Liver (tissue), 3 donors: ENCODE measurements at regions not wholly inside any gene's neighbourhood (a gene's known extent, or its start where the extent isn't known, plus 50 kb on each side); places are given as distances from the start of the nearest gene placed in this dataset.

Experiments
- EGR1 ChIP-seq, 2 donors: IDR thresholded peaks; 2 replicates each; pipeline ENCODE4 v1.6.1; 2016 to 2018; ENCODE audit warnings: antibody characterized with exemption in 2 of 2, low read depth in 2 of 2
- FOXA1 ChIP-seq: IDR thresholded peaks from 2 replicates; pipeline ENCODE4 v1.6.1; 2016; ENCODE audit warnings: antibody characterized with exemption
- GABPA ChIP-seq, 2 donors: IDR thresholded peaks in 1 of 2; conservative IDR thresholded peaks in 1 of 2; 2 replicates each; pipeline ENCODE4 v1.6.1; 2016; ENCODE audit warnings: antibody characterized with exemption in 2 of 2, mild to moderate bottlenecking in 1 of 2, moderate library complexity in 1 of 2
- HNF4A ChIP-seq, 2 donors: conservative IDR thresholded peaks; 2 replicates each; pipeline ENCODE4 v1.6.1; 2016; ENCODE audit warnings: antibody characterized with exemption in 2 of 2, mild to moderate bottlenecking in 2 of 2
- JUND ChIP-seq, 2 donors: IDR thresholded peaks; 2 replicates each; pipeline ENCODE4 v1.6.1; 2016; ENCODE audit warnings: antibody characterized with exemption in 2 of 2
- RXRA ChIP-seq, 2 donors: IDR thresholded peaks; 2 replicates each; pipeline ENCODE4 v1.6.1; 2017 to 2018; ENCODE audit warnings: antibody characterized with exemption in 2 of 2, mild to moderate bottlenecking in 1 of 2
- TAF1 ChIP-seq: conservative IDR thresholded peaks from 2 replicates; pipeline ENCODE4 v1.6.1; 2016; ENCODE audit warnings: antibody characterized with exemption, mild to moderate bottlenecking
- YY1 ChIP-seq: IDR thresholded peaks from 2 replicates; pipeline ENCODE4 v1.6.1; 2016; ENCODE audit warnings: antibody characterized with exemption, mild to moderate bottlenecking
- TF ChIP-seq, protein P1 (sequence below): fragments of 150-350 bp; IDR thresholded peaks from 2 replicates; pipeline ENCODE4 v1.5.1; 2017; ENCODE audit warnings: improper control_type of control experiment, low read depth, low read length; ENCODE audit not compliant: missing input control
- TF ChIP-seq, protein P2 (sequence below): IDR thresholded peaks from 2 replicates; pipeline ENCODE4 v1.6.1; 2016; ENCODE audit warnings: antibody characterized with exemption, mild to moderate bottlenecking
- TF ChIP-seq, protein P3 (sequence below): IDR thresholded peaks from 2 replicates; pipeline ENCODE4 v1.6.1; 2016; ENCODE audit warnings: antibody characterized with exemption
- donor health status: healthy.
- donor health status: healthy.

DNA sequence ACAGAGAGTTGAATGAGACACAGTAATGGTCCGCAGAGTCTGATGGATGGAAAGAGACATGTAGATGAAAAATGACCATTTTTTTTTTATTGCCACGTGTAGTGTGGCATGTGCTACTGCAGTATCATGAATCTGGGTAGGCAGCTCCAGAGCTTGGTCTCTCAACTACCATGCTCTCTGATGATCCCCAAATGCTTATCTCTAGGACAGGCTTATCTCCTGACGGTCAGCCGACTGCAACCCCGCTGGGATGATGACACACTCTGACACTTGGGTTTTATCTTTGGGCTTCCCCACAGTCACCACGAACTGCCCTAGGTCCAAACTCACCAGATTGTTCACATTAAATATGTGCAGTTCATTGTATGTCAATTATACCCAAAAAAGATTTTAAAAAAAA lies 239.7 kb downstream of the QDPR start:
- TF ChIP-seq RXRA (IDR thresholded peaks at IDR 0.05) (no peak), HNF4A (conservative IDR thresholded peaks at IDR 0.05) (no peak), EGR1 (IDR thresholded peaks at IDR 0.05; ENCODE audit: low read depth in 2 of 2) (no peak), TAF1 (no peak), GABPA (IDR thresholded peaks at IDR 0.05 in 1 of 2, conservative IDR thresholded peaks at IDR 0.05 in 1 of 2) (no peak), FOXA1 (no peak), YY1 (no peak), JUND (IDR thresholded peaks at IDR 0.05) (no peak)
- TF ChIP-seq, protein P1, sequence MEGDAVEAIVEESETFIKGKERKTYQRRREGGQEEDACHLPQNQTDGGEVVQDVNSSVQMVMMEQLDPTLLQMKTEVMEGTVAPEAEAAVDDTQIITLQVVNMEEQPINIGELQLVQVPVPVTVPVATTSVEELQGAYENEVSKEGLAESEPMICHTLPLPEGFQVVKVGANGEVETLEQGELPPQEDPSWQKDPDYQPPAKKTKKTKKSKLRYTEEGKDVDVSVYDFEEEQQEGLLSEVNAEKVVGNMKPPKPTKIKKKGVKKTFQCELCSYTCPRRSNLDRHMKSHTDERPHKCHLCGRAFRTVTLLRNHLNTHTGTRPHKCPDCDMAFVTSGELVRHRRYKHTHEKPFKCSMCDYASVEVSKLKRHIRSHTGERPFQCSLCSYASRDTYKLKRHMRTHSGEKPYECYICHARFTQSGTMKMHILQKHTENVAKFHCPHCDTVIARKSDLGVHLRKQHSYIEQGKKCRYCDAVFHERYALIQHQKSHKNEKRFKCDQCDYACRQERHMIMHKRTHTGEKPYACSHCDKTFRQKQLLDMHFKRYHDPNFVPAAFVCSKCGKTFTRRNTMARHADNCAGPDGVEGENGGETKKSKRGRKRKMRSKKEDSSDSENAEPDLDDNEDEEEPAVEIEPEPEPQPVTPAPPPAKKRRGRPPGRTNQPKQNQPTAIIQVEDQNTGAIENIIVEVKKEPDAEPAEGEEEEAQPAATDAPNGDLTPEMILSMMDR, result no peak
- TF ChIP-seq, protein P2, sequence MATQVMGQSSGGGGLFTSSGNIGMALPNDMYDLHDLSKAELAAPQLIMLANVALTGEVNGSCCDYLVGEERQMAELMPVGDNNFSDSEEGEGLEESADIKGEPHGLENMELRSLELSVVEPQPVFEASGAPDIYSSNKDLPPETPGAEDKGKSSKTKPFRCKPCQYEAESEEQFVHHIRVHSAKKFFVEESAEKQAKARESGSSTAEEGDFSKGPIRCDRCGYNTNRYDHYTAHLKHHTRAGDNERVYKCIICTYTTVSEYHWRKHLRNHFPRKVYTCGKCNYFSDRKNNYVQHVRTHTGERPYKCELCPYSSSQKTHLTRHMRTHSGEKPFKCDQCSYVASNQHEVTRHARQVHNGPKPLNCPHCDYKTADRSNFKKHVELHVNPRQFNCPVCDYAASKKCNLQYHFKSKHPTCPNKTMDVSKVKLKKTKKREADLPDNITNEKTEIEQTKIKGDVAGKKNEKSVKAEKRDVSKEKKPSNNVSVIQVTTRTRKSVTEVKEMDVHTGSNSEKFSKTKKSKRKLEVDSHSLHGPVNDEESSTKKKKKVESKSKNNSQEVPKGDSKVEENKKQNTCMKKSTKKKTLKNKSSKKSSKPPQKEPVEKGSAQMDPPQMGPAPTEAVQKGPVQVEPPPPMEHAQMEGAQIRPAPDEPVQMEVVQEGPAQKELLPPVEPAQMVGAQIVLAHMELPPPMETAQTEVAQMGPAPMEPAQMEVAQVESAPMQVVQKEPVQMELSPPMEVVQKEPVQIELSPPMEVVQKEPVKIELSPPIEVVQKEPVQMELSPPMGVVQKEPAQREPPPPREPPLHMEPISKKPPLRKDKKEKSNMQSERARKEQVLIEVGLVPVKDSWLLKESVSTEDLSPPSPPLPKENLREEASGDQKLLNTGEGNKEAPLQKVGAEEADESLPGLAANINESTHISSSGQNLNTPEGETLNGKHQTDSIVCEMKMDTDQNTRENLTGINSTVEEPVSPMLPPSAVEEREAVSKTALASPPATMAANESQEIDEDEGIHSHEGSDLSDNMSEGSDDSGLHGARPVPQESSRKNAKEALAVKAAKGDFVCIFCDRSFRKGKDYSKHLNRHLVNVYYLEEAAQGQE, result no peak
- TF ChIP-seq, protein P3, sequence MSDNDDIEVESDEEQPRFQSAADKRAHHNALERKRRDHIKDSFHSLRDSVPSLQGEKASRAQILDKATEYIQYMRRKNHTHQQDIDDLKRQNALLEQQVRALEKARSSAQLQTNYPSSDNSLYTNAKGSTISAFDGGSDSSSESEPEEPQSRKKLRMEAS, result no peak
